Upper lobe of right lung (tissue), 1 donor: ENCODE measurements at regions not wholly inside any gene's neighbourhood (a gene's known extent, or its start where the extent isn't known, plus 50 kb on each side); places are given as distances from the start of the nearest gene placed in this dataset.
"Not testable (repeated sequence)": the region's sequence is repeated elsewhere in the genome, so short reads cannot be mapped to it uniquely, and the experiment has no call there.

Experiments
- ATAC-seq: fragments of 200-7000 bp; cut with Tn5 transposase; one replicate; pipeline ENCODE4 v1.9.1; 2020; ENCODE audit warnings: mild to moderate bottlenecking, moderate library complexity
- DNase-seq: peaks from one replicate; pipeline ENCODE4 v3.0.0-alpha.2; 2020
- H3K27ac ChIP-seq: fragments of 200-600 bp; one replicate; pipeline ENCODE4 v1.8.0; 2022
- H3K27me3 ChIP-seq: fragments of 200-600 bp; one replicate; pipeline ENCODE4 v1.8.0; 2022; ENCODE audit warnings: mild to moderate bottlenecking
- H3K36me3 ChIP-seq: fragments of 200-600 bp; one replicate; pipeline ENCODE4 v1.8.0; 2022
- H3K4me1 ChIP-seq: fragments of 200-600 bp; one replicate; pipeline ENCODE4 v1.8.0; 2022
- H3K4me3 ChIP-seq: fragments of 200-600 bp; one replicate; pipeline ENCODE4 v1.8.0; 2022; ENCODE audit warnings: mild to moderate bottlenecking
- H3K9me3 ChIP-seq: fragments of 200-600 bp; one replicate; pipeline ENCODE4 v1.8.0; 2022
- CTCF ChIP-seq: fragments of 200-600 bp; IDR thresholded peaks from one replicate; pipeline ENCODE4 v1.8.0; 2022; ENCODE audit warnings: antibody characterized with exemption
- intact Hi-C: fragments of 100-400 bp; cut with DNase I; formaldehyde crosslinking; loops from one replicate; pipeline ENCODE4 v1.11.0; 2022
- donor health status: DM: no; HTN: yes; CAD: no; lungs with severe emphysema.

DNA sequence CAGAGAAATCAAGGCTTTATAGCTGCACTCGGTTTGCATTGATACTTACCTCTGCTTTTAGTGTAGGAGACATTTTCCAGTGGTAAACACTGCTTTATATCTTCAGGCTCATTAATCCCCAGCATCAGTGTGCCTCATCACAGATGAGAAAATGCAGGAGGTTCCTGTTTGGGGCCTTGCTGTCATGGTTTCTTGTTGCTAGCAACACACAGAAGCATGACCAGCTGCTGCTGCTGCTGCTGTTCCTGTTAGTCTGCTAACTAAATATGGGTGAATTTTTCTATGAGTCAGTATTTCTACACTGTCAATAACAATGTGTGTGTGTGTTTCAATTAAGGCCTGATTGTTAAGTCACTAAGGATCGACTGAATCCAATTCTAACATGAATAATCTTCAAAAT lies 85.8 kb upstream of the RGS1 start:
- no peaks in the 10 kb centered on the region for H3K27me3 ChIP-seq
- H3K27ac ChIP-seq, result peak overlapping the region; percentile 5
- TF ChIP-seq CTCF, result no peak
- no peaks in the 10 kb centered on the region for H3K4me1 ChIP-seq
- peak; percentile 74 for ATAC-seq
- no peaks in the 10 kb centered on the region for H3K36me3 ChIP-seq
- no peaks in the 10 kb centered on the region for H3K9me3 ChIP-seq
- intact Hi-C loops, result no loop called here
- no peak for DNase-seq
- no peak overlapping the region for H3K4me3 ChIP-seq

DNA sequence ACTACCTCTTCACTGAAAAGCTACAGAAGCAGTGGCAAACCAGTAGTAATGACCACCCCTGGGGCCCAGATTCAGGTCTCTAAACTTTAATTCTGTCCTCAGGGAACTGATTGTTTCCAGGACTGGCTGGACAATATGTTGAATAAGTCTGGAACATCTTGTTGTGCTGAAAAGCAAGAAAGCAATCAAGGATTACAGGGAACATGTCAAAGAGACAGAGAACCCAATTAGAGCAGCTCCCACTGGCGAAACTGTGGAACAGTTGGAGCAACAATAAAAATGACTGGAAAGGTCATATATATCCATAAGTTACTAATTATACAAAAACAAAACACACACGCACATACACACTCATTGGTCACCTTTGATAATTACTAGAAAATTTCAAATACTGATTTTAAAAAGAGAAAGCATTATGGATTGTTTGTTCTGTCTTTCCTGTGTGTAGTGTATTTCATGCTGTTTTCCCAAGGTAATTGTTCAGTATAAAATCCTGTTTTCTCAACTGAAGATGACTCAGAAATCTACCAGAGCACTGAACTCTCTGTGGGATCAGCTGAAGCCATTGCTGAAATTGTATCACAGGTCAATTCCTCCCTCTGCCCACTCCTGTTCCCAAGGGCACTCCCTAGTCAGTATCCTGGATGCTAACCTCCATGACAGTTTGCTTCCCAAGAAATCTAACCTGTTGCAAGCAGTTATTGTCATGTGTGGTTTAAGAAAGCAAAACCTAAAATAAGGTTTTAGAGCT lies 83.6 kb upstream of the RGS1 start:
- H3K9me3 ChIP-seq, result no peaks in the 10 kb centered on the region
- DNase-seq, result no peak
- no peak overlapping the region for H3K27ac ChIP-seq
- intact Hi-C loops, result no loop called here
- H3K4me1 ChIP-seq, result no peaks in the 10 kb centered on the region
- TF ChIP-seq CTCF, result no peak
- no peak overlapping the region for H3K4me3 ChIP-seq
- H3K36me3 ChIP-seq, result no peaks in the 10 kb centered on the region
- ATAC-seq, result no peak
- H3K27me3 ChIP-seq, result no peaks in the 10 kb centered on the region

DNA sequence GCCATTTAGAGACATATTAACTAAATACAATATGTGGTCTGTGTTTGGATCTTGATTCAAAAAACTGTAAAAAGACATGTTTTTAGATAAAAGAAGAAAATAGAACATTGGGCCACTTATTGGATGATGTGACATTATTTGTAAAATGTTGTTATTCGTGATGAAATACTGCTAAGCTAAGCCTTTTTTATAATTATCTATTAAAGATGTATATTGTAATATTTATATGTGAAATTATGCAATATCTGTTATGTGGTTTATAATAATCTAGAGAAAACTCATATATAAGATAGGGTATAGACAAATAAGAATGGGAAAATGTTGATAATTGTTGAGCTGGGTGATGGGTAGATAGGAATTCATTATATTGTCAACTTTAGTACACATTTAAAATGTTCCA lies 82.0 kb upstream of the RGS1 start:
- no peaks in the 10 kb centered on the region for H3K27me3 ChIP-seq
- H3K9me3 ChIP-seq, result no peaks in the 10 kb centered on the region
- H3K4me3 ChIP-seq, result no peak overlapping the region
- no peak for TF ChIP-seq CTCF
- no peak for ATAC-seq
- no peaks in the 10 kb centered on the region for H3K4me1 ChIP-seq
- no peak overlapping the region for H3K27ac ChIP-seq
- intact Hi-C loops, result no loop called here
- DNase-seq, result no peak
- no peaks in the 10 kb centered on the region for H3K36me3 ChIP-seq

DNA sequence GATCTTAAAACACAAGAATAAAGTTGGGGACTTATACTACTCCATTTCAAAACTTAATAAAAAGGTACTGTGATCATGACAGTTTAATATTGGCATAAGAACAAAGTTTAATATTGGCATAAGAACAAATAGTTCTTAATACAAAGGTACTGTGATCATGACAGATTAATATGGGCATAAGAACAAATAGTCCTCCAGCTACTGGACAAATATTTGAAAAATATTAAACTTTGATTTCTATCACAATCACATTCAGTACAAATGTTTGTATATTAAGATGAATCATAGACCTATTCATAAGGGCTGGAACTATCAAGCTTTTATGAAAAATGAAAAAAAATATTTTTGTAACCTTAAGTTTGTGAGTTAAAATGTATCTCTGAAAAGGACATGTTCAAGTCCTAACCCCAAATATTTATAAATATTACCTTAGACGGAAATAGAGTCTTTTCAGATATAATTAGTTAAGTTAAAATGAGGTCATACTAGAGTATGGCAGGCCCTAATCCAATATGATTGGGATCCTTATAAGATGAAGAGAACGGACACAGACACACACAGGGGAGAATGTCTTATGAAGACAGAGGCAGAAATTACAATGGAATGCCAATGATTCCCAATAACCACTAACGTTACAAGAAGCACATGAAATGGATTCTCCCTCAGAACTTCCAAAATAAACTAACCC lies 79.1 kb upstream of the RGS1 start:
- no peaks in the 10 kb centered on the region for H3K36me3 ChIP-seq
- H3K27me3 ChIP-seq, result no peaks in the 10 kb centered on the region
- no peak overlapping the region for H3K27ac ChIP-seq

DNA sequence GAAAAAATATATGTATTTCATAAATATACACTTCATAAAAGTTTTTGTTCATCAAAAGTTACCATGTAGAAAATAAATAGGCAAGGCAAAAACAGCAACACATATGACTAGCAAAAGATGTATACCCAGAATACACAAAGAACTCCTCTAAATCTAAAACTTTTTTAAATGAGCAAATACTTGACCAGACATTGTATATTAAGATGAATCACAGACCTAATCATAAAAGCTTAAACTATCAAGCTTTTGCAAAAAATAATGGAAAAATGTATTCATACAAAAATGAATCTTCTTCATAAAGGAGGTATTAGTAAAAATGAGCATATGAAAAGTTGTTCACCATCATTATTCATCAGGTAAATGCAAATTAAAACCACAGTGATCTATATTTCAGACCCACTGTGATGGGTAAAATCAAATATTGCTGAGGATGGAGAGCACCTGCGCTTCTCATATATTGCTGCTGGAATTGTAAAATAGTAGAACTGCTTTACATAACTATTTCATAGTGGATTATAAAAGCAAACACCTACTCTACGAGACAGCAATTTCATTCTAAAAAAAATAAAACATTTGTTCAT lies 78.3 kb upstream of the RGS1 start:
- Histone ChIP-seq H3K4me3 (no peak overlapping the region), H3K27ac (no peak overlapping the region), H3K36me3 (no peaks in the 10 kb centered on the region), H3K9me3 (no peaks in the 10 kb centered on the region), H3K27me3 (no peaks in the 10 kb centered on the region), H3K4me1 (no peaks in the 10 kb centered on the region)
- no peak for TF ChIP-seq CTCF
- DNase-seq (no peak), ATAC-seq (no peak)
- intact Hi-C loops, result no loop called here

More for the DNA sequence above, 79.1 kb upstream of the RGS1 start:
- DNase-seq, result no peak
- ATAC-seq, result no peak
- Histone ChIP-seq H3K4me1 (no peaks in the 10 kb centered on the region), H3K9me3 (no peaks in the 10 kb centered on the region), H3K4me3 (no peak overlapping the region)
- intact Hi-C loops, result no loop called here
- no peak for TF ChIP-seq CTCF

GRCh38 chr1:192498092-192498491 lies 77.5 kb upstream of the RGS1 start:
- H3K27me3 ChIP-seq, H3K36me3 ChIP-seq, intact Hi-C loops, H3K4me1 ChIP-seq, ATAC-seq, H3K9me3 ChIP-seq, DNase-seq, H3K27ac ChIP-seq, H3K4me3 ChIP-seq: not testable (repeated sequence)

DNA sequence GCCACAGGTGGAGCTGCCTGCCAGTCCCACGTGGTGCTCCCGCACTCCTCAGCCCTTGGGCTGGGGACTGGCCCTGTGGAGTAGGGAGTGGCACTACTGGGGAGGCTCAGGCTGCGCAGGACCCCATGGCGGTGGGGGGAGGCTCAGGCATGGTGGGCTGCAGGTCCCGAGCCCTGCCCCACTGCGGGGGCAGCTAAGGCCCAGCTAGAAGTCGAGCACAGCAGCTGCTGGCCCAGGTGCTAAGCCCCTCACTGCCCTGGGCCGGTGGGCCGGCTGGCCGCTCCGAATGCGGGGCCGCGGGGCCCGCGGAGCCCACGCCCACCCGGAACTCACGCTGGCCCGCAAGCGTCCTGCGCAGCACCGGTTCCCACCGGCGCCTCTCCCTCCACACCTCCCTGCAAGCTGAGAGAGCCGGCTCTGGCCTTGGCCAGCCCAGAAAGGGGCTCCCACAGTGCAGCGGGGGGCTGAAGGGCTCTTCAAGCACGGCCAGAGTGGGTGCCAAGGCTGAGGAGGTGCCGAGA lies 76.5 kb upstream of the RGS1 start:
- H3K27ac ChIP-seq, H3K27me3 ChIP-seq, H3K9me3 ChIP-seq, H3K36me3 ChIP-seq, H3K4me1 ChIP-seq, DNase-seq, H3K4me3 ChIP-seq, intact Hi-C loops: not testable (repeated sequence)
- peak; percentile 16 for ATAC-seq

- intact Hi-C loops, ATAC-seq, DNase-seq: not testable (repeated sequence)
Measured at GRCh38 chr1:192500541-192500940, 75.0 kb upstream of the RGS1 start.

More at GRCh38 chr1:192500541-192500940, 75.0 kb upstream of the RGS1 start:
- H3K36me3 ChIP-seq, H3K27ac ChIP-seq, H3K4me1 ChIP-seq, H3K4me3 ChIP-seq, H3K9me3 ChIP-seq, H3K27me3 ChIP-seq: not testable (repeated sequence)
